Smooth muscle cell (in vitro differentiated cells): ENCODE measurements at regions not wholly inside any gene's neighbourhood (a gene's known extent, or its start where the extent isn't known, plus 50 kb on each side); places are given as distances from the start of the nearest gene placed in this dataset.

Experiments used
- DNase-seq: peaks from one replicate; lab custom pipeline; 2025; ENCODE audit not compliant: unreplicated experiment; lab: John Stamatoyannopoulos, UW
- H2AFZ ChIP-seq: fragments of 200-600 bp; sonication (generic); 2 replicates; pipeline ENCODE4 v1.6.0; 2016; ENCODE audit warnings: antibody characterized with exemption, low read depth, mild to moderate bottlenecking
- H3F3A ChIP-seq: fragments of 200-600 bp; sonication (generic); 2 replicates; pipeline ENCODE4 v1.6.0; 2017; ENCODE audit warnings: antibody characterized with exemption, low read depth
- H3K27ac ChIP-seq: fragments of 200-600 bp; sonication (generic); 2 replicates; pipeline ENCODE4 v1.5.1; 2016; ENCODE audit warnings: low read depth, mild to moderate bottlenecking
- H3K27me3 ChIP-seq: fragments of 200-600 bp; sonication (generic); 2 replicates; pipeline ENCODE4 v1.6.1; 2016; ENCODE audit warnings: low read depth, mild to moderate bottlenecking
- H3K36me3 ChIP-seq: fragments of 200-600 bp; sonication (generic); 2 replicates; pipeline ENCODE4 v1.5.1; 2016; ENCODE audit warnings: low read depth
- H3K4me1 ChIP-seq: fragments of 200-600 bp; sonication (generic); 2 replicates; pipeline ENCODE4 v1.5.1; 2016; ENCODE audit warnings: low read depth
- H3K4me2 ChIP-seq: fragments of 200-600 bp; sonication (generic); 2 replicates; pipeline ENCODE4 v1.6.0; 2016; ENCODE audit warnings: mild to moderate bottlenecking
- H3K4me3 ChIP-seq: fragments of 200-600 bp; sonication (generic); 2 replicates; pipeline ENCODE4 v1.5.1; 2016; ENCODE audit warnings: mild to moderate bottlenecking
- H3K79me2 ChIP-seq: fragments of 200-600 bp; sonication (generic); 2 replicates; pipeline ENCODE4 v1.6.0; 2016; ENCODE audit warnings: low read depth, mild to moderate bottlenecking
- H3K9ac ChIP-seq: fragments of 200-600 bp; sonication (generic); 2 replicates; pipeline ENCODE4 v1.6.0; 2016; ENCODE audit warnings: low read depth
- H3K9me3 ChIP-seq: fragments of 200-600 bp; sonication (generic); replicated peaks from 2 replicates; pipeline ENCODE4 v1.5.1; 2016; ENCODE audit warnings: low read depth
- H4K20me1 ChIP-seq: fragments of 200-600 bp; sonication (generic); 2 replicates; pipeline ENCODE4 v1.6.0; 2016; ENCODE audit warnings: low read depth
- WGBS: methylation state at CpG from one replicate; pipeline ENCODE4 v1.1.7; 2016; ENCODE audit warnings: low lambda C conversion rate; 5-methylcytosine and 5-hydroxymethylcytosine counted together
- TF ChIP-seq, protein P1 (sequence below): fragments of 200-600 bp; sonication (generic); IDR thresholded peaks from 2 replicates; pipeline ENCODE4 v1.5.1; 2017; ENCODE audit warnings: borderline replicate concordance, mild to moderate bottlenecking, antibody characterized with exemption; ENCODE audit not compliant: insufficient read depth, poor library complexity, severe bottlenecking

GRCh38 chr7:155908385-155908784, 96.1 kb upstream of the SHH start:
- Histone ChIP-seq H3K9ac (no peak overlapping the region), H3K27me3 (no peaks in the 10 kb centered on the region), H3K79me2 (no peaks in the 10 kb centered on the region), H2AFZ (no peak overlapping the region), H3F3A (no peaks in the 10 kb centered on the region), H3K4me3 (no peak overlapping the region), H3K36me3 (no peaks in the 10 kb centered on the region), H3K9me3 (no peaks in the 10 kb centered on the region), H4K20me1 (no peaks in the 10 kb centered on the region), H3K4me1 (no peaks in the 10 kb centered on the region), H3K4me2 (no peak overlapping the region), H3K27ac (no peak overlapping the region)
- TF ChIP-seq, protein P1, sequence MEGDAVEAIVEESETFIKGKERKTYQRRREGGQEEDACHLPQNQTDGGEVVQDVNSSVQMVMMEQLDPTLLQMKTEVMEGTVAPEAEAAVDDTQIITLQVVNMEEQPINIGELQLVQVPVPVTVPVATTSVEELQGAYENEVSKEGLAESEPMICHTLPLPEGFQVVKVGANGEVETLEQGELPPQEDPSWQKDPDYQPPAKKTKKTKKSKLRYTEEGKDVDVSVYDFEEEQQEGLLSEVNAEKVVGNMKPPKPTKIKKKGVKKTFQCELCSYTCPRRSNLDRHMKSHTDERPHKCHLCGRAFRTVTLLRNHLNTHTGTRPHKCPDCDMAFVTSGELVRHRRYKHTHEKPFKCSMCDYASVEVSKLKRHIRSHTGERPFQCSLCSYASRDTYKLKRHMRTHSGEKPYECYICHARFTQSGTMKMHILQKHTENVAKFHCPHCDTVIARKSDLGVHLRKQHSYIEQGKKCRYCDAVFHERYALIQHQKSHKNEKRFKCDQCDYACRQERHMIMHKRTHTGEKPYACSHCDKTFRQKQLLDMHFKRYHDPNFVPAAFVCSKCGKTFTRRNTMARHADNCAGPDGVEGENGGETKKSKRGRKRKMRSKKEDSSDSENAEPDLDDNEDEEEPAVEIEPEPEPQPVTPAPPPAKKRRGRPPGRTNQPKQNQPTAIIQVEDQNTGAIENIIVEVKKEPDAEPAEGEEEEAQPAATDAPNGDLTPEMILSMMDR = no peak
- no peak for DNase-seq
- WGBS = 79% methylated on average over 9 of the region's 9 CpGs

DNA sequence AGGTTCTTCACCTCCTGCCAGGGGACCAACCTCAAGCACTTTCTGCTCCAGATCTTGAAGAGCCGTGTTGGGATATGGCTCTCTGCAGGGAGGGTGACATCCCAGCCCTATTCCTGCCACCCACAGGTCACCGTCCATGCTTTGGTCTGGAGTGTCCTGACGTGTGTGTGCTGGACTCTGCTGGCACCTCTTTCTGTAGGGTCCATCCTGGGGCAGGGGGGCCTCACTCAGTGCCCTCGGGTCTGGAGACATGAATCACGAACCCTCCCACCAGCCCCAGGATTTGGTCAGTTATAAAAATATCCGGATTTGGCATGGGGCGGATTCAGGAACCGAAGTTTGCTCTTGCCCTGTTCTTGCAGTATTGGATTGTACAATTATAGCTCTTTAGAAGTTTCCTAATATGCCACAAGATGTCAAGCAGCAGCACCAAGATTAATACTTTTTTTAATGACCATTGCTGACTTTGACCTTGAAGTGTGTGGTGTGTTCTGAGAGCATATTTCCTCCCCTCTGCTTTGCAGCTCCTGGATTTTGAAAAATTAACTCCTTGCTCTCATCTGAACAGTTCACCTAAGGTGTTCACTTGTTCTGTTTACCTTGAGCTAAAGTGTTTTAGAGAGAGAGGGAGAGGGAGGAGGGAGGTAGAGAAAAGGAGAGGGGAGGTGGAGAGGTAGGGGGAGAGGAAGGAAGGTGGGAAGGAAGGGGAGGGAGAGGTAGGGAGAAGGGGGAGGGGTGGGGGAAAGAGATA, 95.4 kb upstream of the SHH start:
- H4K20me1 ChIP-seq = no peaks in the 10 kb centered on the region
- no peak overlapping the region for H2AFZ ChIP-seq
- H3K4me1 ChIP-seq = no peaks in the 10 kb centered on the region
- DNase-seq = no peak
- H3K4me2 ChIP-seq = no peak overlapping the region
- no peaks in the 10 kb centered on the region for H3K36me3 ChIP-seq
- no peaks in the 10 kb centered on the region for H3F3A ChIP-seq
- H3K4me3 ChIP-seq = no peak overlapping the region
- no peaks in the 10 kb centered on the region for H3K9me3 ChIP-seq
- H3K9ac ChIP-seq = no peak overlapping the region
- H3K27ac ChIP-seq = no peak overlapping the region
- H3K79me2 ChIP-seq = no peaks in the 10 kb centered on the region
- WGBS = 93% methylated on average over 8 of the region's 8 CpGs
- TF ChIP-seq, protein P1 = no peak
- no peaks in the 10 kb centered on the region for H3K27me3 ChIP-seq

DNA sequence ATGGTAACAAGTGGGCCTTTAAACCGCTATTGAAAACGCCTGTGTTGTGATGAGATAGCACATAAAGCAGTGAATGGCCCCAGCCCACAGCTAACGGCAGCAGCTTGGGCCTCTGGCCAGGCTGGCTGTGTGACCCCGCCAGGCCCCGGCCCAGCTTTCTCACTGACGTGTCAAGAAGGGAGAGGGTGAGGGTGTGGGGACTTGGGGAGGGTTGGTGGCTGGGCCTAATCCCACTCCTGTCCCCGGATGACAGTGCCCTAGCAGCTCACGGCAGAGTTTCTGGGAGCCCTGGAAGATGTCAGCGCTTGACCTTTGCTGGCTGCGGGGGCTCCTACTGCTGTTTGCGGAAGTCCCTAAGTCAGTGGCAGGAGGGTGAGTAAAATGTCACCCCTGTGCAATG, 88.9 kb upstream of the SHH start:
- no peaks in the 10 kb centered on the region for H3F3A ChIP-seq
- H3K4me2 ChIP-seq = no peak overlapping the region
- TF ChIP-seq, protein P1 = no peak
- H3K36me3 ChIP-seq = no peaks in the 10 kb centered on the region
- no peaks in the 10 kb centered on the region for H3K27me3 ChIP-seq
- no peaks in the 10 kb centered on the region for H3K9me3 ChIP-seq
- H3K4me3 ChIP-seq = no peak overlapping the region
- H2AFZ ChIP-seq = no peak overlapping the region
- 92% methylated on average over 11 of the region's 11 CpGs for WGBS
- H3K4me1 ChIP-seq = no peaks in the 10 kb centered on the region
- no peak for DNase-seq
- no peaks in the 10 kb centered on the region for H4K20me1 ChIP-seq
- no peaks in the 10 kb centered on the region for H3K79me2 ChIP-seq
- no peak overlapping the region for H3K27ac ChIP-seq
- no peak overlapping the region for H3K9ac ChIP-seq

- Histone ChIP-seq H3K4me1 (no peaks in the 10 kb centered on the region), H3K36me3 (no peaks in the 10 kb centered on the region), H3K79me2 (no peaks in the 10 kb centered on the region), H3F3A (no peaks in the 10 kb centered on the region), H3K4me2 (no peak overlapping the region), H4K20me1 (no peaks in the 10 kb centered on the region), H3K9me3 (no peaks in the 10 kb centered on the region), H3K27me3 (no peaks in the 10 kb centered on the region), H2AFZ (no peak overlapping the region), H3K9ac (no peak overlapping the region), H3K27ac (no peak overlapping the region), H3K4me3 (no peak overlapping the region)
- TF ChIP-seq, protein P1 = no peak
- WGBS = 83% methylated on average over 4 of the region's 4 CpGs
- DNase-seq = no peak
Measured at GRCh38 chr7:155899596-155899995, 87.3 kb upstream of the SHH start.
